ENCODE measurements at regions not wholly inside any gene's neighbourhood (a gene's known extent, or its start where the extent isn't known, plus 50 kb on each side); places are given as distances from the start of the nearest gene placed in this dataset.
A peak's percentile ranks its signal among the peaks of the same experiment; 100 is the strongest.

DNA sequence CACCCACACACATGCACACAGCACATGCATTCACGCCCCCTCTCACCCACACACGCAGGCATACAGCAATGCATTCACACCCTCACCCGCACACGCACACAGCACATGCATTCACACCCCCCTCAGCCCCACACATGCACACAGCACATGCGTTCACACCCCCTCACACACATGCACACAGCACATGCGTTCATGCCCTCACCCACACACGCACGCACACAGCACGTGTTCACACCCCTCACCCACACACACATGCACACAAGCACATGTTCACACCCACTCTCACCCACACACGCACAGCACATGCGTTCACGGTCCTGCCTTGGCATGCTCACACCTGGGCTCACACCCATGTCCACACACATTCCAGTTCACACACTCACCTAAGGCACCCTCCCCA, 64.2 kb downstream of the ENGASE start:
- DNase-seq = no peak

DNA sequence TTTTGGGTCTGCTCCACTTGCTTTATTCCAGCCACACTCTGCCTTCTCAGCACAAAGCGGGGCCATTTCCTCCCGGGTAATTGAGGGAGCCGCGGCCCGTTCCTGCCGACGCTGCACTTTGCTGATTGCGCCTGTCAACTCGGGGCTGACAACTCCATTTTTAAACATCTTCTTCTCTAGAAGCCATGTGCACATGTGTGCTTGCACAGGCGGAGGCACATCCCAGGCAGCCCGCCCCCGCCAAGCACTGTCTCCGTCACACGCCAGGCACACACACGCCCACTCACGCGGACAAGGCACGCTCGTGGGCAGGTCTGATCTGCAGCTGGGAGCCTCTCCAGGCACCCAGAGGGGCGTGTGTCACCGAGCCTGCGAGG, 63.2 kb downstream of the ENGASE start:
- no peak for DNase-seq

DNA sequence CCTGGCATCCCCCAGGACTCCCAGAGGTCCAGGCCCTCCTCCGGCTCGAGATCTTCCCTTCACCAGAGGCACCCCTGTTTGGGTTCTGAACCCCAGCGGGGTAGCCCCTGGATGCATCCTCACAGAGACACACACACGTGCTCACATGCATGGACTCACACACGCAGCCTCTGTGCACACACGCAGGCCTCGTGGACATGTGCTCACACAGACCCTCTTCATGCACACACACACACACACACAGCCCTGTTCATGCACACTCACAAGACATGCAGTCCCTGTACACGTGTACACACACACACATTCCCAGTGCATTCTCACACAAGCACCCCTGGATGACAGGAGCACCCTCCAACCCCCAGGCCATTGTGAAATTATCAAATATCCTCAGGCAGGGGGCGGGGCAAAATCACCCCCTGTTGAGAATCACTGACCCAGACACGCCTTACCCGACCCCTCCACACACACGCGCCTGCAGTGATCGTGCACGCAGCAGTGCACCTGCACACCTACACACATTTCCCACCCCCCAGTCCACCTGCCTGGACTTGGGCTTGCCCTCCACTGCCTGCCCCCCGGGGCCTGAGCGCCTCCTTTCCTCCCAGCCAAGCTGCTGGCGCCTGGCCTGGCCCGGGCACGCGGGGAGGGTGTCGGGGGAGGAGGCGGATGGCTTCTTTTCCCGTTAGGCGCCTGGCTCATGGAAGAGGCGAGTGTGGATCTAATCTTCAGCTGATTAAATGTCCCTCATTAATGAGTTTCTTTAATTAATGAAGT, 62.6 kb downstream of the ENGASE start:
- DNase-seq = peak; percentile 76

DNA sequence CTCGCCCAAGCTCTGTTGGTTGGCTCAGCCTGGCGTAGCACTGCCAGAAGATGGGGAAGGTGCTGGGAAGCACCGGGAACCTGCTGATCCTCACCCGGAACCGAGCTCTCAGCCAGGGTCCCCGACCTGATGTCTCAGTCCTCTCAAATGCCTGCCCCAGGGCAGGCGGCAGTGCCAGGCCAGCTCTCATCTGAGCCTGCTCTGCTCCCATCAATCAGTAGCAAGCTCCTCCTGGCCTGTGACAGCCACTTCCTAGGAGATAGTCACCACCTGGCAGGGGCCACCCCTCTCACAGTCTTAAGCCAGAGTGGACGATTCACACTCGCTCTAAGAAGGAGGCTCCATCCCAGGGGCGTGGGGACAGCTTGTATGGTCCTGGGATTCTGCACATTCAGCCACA, 62.0 kb downstream of the ENGASE start:
- peak; percentile 38 for DNase-seq
